Heart left ventricle (tissue), 13 donors: ENCODE measurements at regions not wholly inside any gene's neighbourhood (a gene's known extent, or its start where the extent isn't known, plus 50 kb on each side); places are given as distances from the start of the nearest gene placed in this dataset.

Source experiments
- CTCF ChIP-seq, 12 donors: fragments of 200-600 bp; sonication (generic) in 4 of 12; IDR thresholded peaks; one replicate each; pipeline versions ENCODE4 v1.5.0 to v1.8.0; 2018 to 2022; ENCODE audit warnings: antibody characterized with exemption in 12 of 12, mild to moderate bottlenecking in 5 of 12
- POLR2A ChIP-seq, 2 donors: fragments of 450-650 bp; IDR thresholded peaks; one replicate each; pipeline ENCODE4 v1.6.1; 2017; ENCODE audit warnings: antibody characterized with exemption in 2 of 2, mild to moderate bottlenecking in 2 of 2, moderate library complexity in 2 of 2
- donor health status: ischemic (EF 13 %, LVEDD 7.1; RV severe dilation, severe dysfunction).
- donor health status: DM: no; HTN: yes; CAD: no.
- donor health status: DM: no; HTN: no; CAD: no.
- donor health status: ischemic (EF 25% LVEDD 6.9; RV normal size, moderate dysfunction).
- donor health status: ischemic (EF 25% LVEDD 5.7; RV mildly dilated, moderate dysfunction).
- donor health status: ischemic (EF 35%, LVEDD 5.7; RV mildly dilated, moderate dysfunction).
- donor health status: nonischemic (EF 11% LVEDD 7.7; RV severe dilation, severe dysfunction).
- donor health status: DM: yes; HTN: yes; CAD: no.
- donor health status: PGD.
- donor health status: ischemic (EF 29% LVEDD 5.4; RV normal size, mild dysfunction).
- donor health status: nonischemic (EF 23%, LVEDD 6.1; RV moderate dilation, normal function).

GRCh38 chr2:228599781-228600180 lies 418.3 kb upstream of the SPHKAP start:
- TF ChIP-seq CTCF (IDR thresholded peaks at IDR 0.05): no peak
- no peak for TF ChIP-seq POLR2A (IDR thresholded peaks at IDR 0.05)
